H1 (cell line): ENCODE measurements at regions not wholly inside any gene's neighbourhood (a gene's known extent, or its start where the extent isn't known, plus 50 kb on each side); places are given as distances from the start of the nearest gene placed in this dataset.

Source experiments
- CTCF ChIA-PET: fragments of 300-600 bp; sonication (Branson Sonifier 250); formaldehyde crosslinking; loops from one replicate; lab custom pipeline; 2021; ENCODE audit not compliant: partially characterized antibody; lab: Charles Lee
- POLR2A ChIA-PET: fragments of 300-600 bp; sonication (Branson Sonifier 250); formaldehyde crosslinking; loops from one replicate; lab custom pipeline; 2021; ENCODE audit warnings: inconsistent platforms; ENCODE audit not compliant: partially characterized antibody; lab: Charles Lee
- DNase-seq, 2 experiments: peaks; one replicate each; pipeline versions ENCODE4 v3.0.0 to v3.0.0-alpha.2; 2010 to 2022; ENCODE audit warnings: low spot score in 2 of 2, low read depth in 1 of 2, mixed read lengths in 1 of 2
- FAIRE-seq: peaks from 2 replicates; lab custom pipeline; 2011; peaks lifted over from hg19 to GRCh38; lab: Jason Lieb, UNC
- H2AFZ ChIP-seq: 2 replicates; pipeline ENCODE4 v1.8.1; 2012; ENCODE audit warnings: low read length, inconsistent platforms
- H2AK5ac ChIP-seq: 2 replicates; pipeline ENCODE4 v1.6.1; 2013; ENCODE audit warnings: low read depth, low read length
- H2BK120ac ChIP-seq: replicated peaks from 2 replicates; pipeline ENCODE3; 2013; ENCODE audit warnings: low read depth, low read length, inconsistent platforms
- H2BK12ac ChIP-seq: 2 replicates; pipeline ENCODE4 v1.6.1; 2013; ENCODE audit warnings: low read depth, low read length
- H2BK15ac ChIP-seq: 2 replicates; pipeline ENCODE4 v1.6.1; 2013; ENCODE audit warnings: low read length
- H2BK20ac ChIP-seq: 2 replicates; pipeline ENCODE4 v1.6.1; 2013; ENCODE audit warnings: low read length
- H2BK5ac ChIP-seq: 2 replicates; pipeline ENCODE4 v1.6.1; 2013; ENCODE audit warnings: low read depth, low read length
- H3K14ac ChIP-seq: 2 replicates; pipeline ENCODE4 v1.6.1; 2013; ENCODE audit warnings: inconsistent platforms; ENCODE audit not compliant: insufficient read length
- H3K18ac ChIP-seq: 2 replicates; pipeline ENCODE4 v1.6.1; 2013; ENCODE audit warnings: low read length; ENCODE audit errors: extremely low read depth
- H3K23ac ChIP-seq: 2 replicates; pipeline ENCODE4 v1.6.1; 2013; ENCODE audit warnings: inconsistent platforms; ENCODE audit not compliant: insufficient read length
- H3K23me2 ChIP-seq: 2 replicates; pipeline ENCODE4 v1.6.1; 2013; ENCODE audit warnings: low read depth, low read length
- H3K27ac ChIP-seq: 2 replicates; pipeline ENCODE4 v1.6.1; 2011; ENCODE audit warnings: low read depth, low read length, inconsistent platforms
- H3K27me3 ChIP-seq, 4 experiments: replicated peaks in 1 of 4; 1 replicate in 1 of 4; 2 replicates in 3 of 4; pipeline versions ENCODE4 v1.6.1 to v1.8.1; 2011 to 2013; ENCODE audit warnings: low read length in 3 of 4, mild to moderate bottlenecking in 3 of 4, inconsistent platforms in 2 of 4, mixed read lengths in 2 of 4, moderate library complexity in 1 of 4; ENCODE audit not compliant: control insufficient read depth in 3 of 4, insufficient read depth in 3 of 4; ENCODE audit errors: extremely low read depth in 1 of 4
- H3K36me3 ChIP-seq, 4 experiments: 2 replicates each; pipeline versions ENCODE4 v1.6.1 to v1.8.1; 2011 to 2013; ENCODE audit warnings: mild to moderate bottlenecking in 4 of 4, low read length in 3 of 4, moderate library complexity in 2 of 4, control low read depth in 1 of 4, inconsistent platforms in 1 of 4; ENCODE audit not compliant: insufficient read depth in 4 of 4, control insufficient read depth in 2 of 4
- H3K4ac ChIP-seq: replicated peaks from 2 replicates; pipeline ENCODE3; 2013; ENCODE audit warnings: low read length, low read depth, mixed read lengths, inconsistent platforms; ENCODE audit not compliant: insufficient read length
- H3K4me1 ChIP-seq, 4 experiments: replicated peaks in 1 of 4; 1 replicate in 1 of 4; 2 replicates in 3 of 4; pipeline versions ENCODE4 v1.6.1 to v1.8.1; 2011 to 2013; ENCODE audit warnings: low read length in 3 of 4, inconsistent platforms in 2 of 4, mixed read lengths in 1 of 4; ENCODE audit not compliant: insufficient read depth in 4 of 4, control insufficient read depth in 3 of 4
- H3K4me2 ChIP-seq, 2 experiments: 2 replicates each; pipeline versions ENCODE4 v1.6.1 to v1.8.1; 2011 to 2013; ENCODE audit warnings: low read depth in 2 of 2, low read length in 2 of 2, control low read depth in 1 of 2, inconsistent platforms in 1 of 2, mild to moderate bottlenecking in 1 of 2; ENCODE audit not compliant: insufficient read depth in 1 of 2
- H3K4me3 ChIP-seq, 4 experiments: fragments of 200-600, 300-600 bp in 1 of 4; sonication (generic), shearing (Covaris generic), sonication (Bioruptor Twin) in 1 of 4; 2 replicates each; pipeline versions ENCODE4 v1.5.1 to v1.8.1; 2011 to 2016; ENCODE audit warnings: low read length in 4 of 4, low read depth in 3 of 4, control low read depth in 2 of 4, inconsistent platforms in 2 of 4, mild to moderate bottlenecking in 2 of 4, mixed read lengths in 1 of 4, moderate library complexity in 1 of 4; ENCODE audit not compliant: insufficient read depth in 2 of 4; ENCODE audit errors: extremely low read depth in 1 of 4
- H3K56ac ChIP-seq: replicated peaks from 2 replicates; pipeline ENCODE3; 2013; ENCODE audit warnings: low read depth, mild to moderate bottlenecking, mixed read lengths, low read length, inconsistent platforms; ENCODE audit not compliant: insufficient read length
- H3K79me1 ChIP-seq: 2 replicates; pipeline ENCODE4 v1.6.1; 2013; ENCODE audit warnings: low read depth, low read length, control low read depth
- H3K79me2 ChIP-seq, 2 experiments: 2 replicates each; pipeline versions ENCODE4 v1.6.1 to v1.8.1; 2012 to 2013; ENCODE audit warnings: low read length in 2 of 2, mild to moderate bottlenecking in 2 of 2, inconsistent platforms in 1 of 2; ENCODE audit not compliant: insufficient read depth in 2 of 2, control insufficient read depth in 1 of 2
- H3K9ac ChIP-seq, 4 experiments: replicated peaks in 1 of 4; 1 replicate in 1 of 4; 2 replicates in 3 of 4; pipeline versions ENCODE4 v1.6.1 to v1.8.1; 2011 to 2013; ENCODE audit warnings: low read depth in 3 of 4, low read length in 3 of 4, control low read depth in 2 of 4, mild to moderate bottlenecking in 2 of 4, moderate library complexity in 2 of 4, inconsistent platforms in 1 of 4; ENCODE audit errors: extremely low read depth in 1 of 4
- H3K9me3 ChIP-seq, 2 experiments: 2 replicates each; pipeline versions ENCODE4 v1.6.1 to v1.8.1; 2012 to 2013; ENCODE audit warnings: mild to moderate bottlenecking in 2 of 2, moderate library complexity in 2 of 2, control low read depth in 1 of 2, inconsistent platforms in 1 of 2, low read depth in 1 of 2, low read length in 1 of 2, mixed read lengths in 1 of 2; ENCODE audit not compliant: insufficient read depth in 2 of 2
- H4K20me1 ChIP-seq, 2 experiments: replicated peaks in 1 of 2; 2 replicates each; pipeline versions ENCODE3 to v1.8.1; 2011 to 2013; ENCODE audit warnings: inconsistent platforms in 2 of 2, low read length in 2 of 2, mild to moderate bottlenecking in 1 of 2; ENCODE audit not compliant: insufficient read depth in 2 of 2, control insufficient read depth in 1 of 2
- H4K5ac ChIP-seq: 2 replicates; pipeline ENCODE4 v1.6.1; 2013; ENCODE audit warnings: low read length, low read depth, mixed read lengths, inconsistent platforms; ENCODE audit not compliant: insufficient read length
- H4K8ac ChIP-seq: 2 replicates; pipeline ENCODE4 v1.8.0; 2013; ENCODE audit warnings: mild to moderate bottlenecking, moderate library complexity, low read length, inconsistent platforms; ENCODE audit not compliant: insufficient read depth; ENCODE audit errors: extremely low read depth
- H4K91ac ChIP-seq: replicated peaks from 2 replicates; pipeline ENCODE3; 2013; ENCODE audit warnings: low read length, mixed read lengths, inconsistent platforms; ENCODE audit not compliant: insufficient read length
- EP300 ChIP-seq, 2 experiments: IDR thresholded peaks; 1 replicate in 1 of 2; 2 replicates in 1 of 2; pipeline ENCODE4 v1.6.1; 2011 to 2012; ENCODE audit warnings: low read depth in 2 of 2, low read length in 2 of 2, mild to moderate bottlenecking in 2 of 2, borderline replicate concordance in 1 of 2, inconsistent platforms in 1 of 2, moderate library complexity in 1 of 2
- KDM1A ChIP-seq: fragments of 200-600, 300-600 bp; sonication (generic); IDR thresholded peaks from 2 replicates; pipeline ENCODE4 v1.7.1; 2016; ENCODE audit warnings: mild to moderate bottlenecking, low read length, borderline replicate concordance
- WGBS, 2 experiments: shearing (Covaris generic) in 1 of 2; methylation state at CpG; one replicate each; pipeline versions ENCODE4 v1.1.6 to v1.1.7; 2013 to 2015; ENCODE audit warnings: low lambda C conversion rate in 2 of 2, mixed read lengths in 2 of 2, inconsistent platforms in 1 of 2, low coverage in 1 of 2, missing lambda C conversion rate in 1 of 2; ENCODE audit not compliant: insufficient replicate concordance in 2 of 2, insufficient coverage in 1 of 2, insufficient read length in 1 of 2; ENCODE audit errors: extremely low coverage in 1 of 2, missing lambda C conversion rate in 1 of 2; 5-methylcytosine and 5-hydroxymethylcytosine counted together

DNA sequence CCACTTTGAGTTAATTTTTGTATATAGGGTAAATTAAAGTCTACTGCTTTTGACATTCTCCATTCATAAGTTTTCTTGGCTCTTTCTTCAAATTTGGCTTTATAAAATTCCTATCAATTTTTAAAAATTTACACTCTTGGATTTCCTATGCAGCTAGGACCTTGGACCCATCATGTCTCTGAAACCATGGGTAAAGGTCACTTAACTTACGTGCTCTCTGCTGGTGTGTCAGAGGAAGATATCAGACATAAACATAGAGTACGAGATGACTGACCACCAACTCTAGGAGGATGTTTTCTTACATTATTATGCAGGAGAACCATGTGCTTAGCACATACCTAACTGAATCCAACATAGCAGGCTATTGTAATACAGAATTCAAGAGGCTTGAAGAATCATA lies 62.5 kb upstream of the C1GALT1C1 start:
- Histone ChIP-seq H3K4me3 (no peak overlapping the region), H4K8ac (no peak overlapping the region), H3K4ac (no peak overlapping the region), H3K23me2 (no peaks in the 10 kb centered on the region), H3K79me2 (no peaks in the 10 kb centered on the region), H2BK120ac (no peak overlapping the region), H3K14ac (no peak overlapping the region), H3K79me1 (no peaks in the 10 kb centered on the region), H4K91ac (no peak overlapping the region), H2AK5ac (no peak overlapping the region), H4K5ac (no peak overlapping the region), H3K4me1 (no peaks in the 10 kb centered on the region), H3K9ac (no peak overlapping the region), H3K36me3 (no peaks in the 10 kb centered on the region), H3K18ac (no peak overlapping the region), H3K27ac (no peak overlapping the region), H2BK20ac (no peak overlapping the region), H2AFZ (no peak overlapping the region), H3K9me3 (no peaks in the 10 kb centered on the region), H2BK12ac (no peak overlapping the region), H3K4me2 (no peak overlapping the region), H2BK15ac (no peak overlapping the region), H3K27me3 (no peaks in the 10 kb centered on the region), H3K56ac (no peak overlapping the region), H2BK5ac (no peak overlapping the region), H4K20me1 (no peaks in the 10 kb centered on the region), H3K23ac (no peak overlapping the region)
- DNase-seq (no peak), FAIRE-seq (no peak)
- TF ChIP-seq KDM1A (no peak), EP300 (IDR thresholded peaks at IDR 0.05; ENCODE audit: borderline replicate concordance in 1 of 2, low read depth in 2 of 2, low read length in 2 of 2) (no peak)
- ChIA-PET CTCF (no interaction called here), POLR2A (no interaction called here)
- 76% methylated on average over 2 of the region's 2 CpGs; no CpG with 5 or more reads in 1 of the 2 experiments for WGBS, 2 experiments
